ENCODE measurements at regions not wholly inside any gene's neighbourhood (a gene's known extent, or its start where the extent isn't known, plus 50 kb on each side); places are given as distances from the start of the nearest gene placed in this dataset.
"Not testable (repeated sequence)": the region's sequence is repeated elsewhere in the genome, so short reads cannot be mapped to it uniquely, and the experiment has no call there.

DNA sequence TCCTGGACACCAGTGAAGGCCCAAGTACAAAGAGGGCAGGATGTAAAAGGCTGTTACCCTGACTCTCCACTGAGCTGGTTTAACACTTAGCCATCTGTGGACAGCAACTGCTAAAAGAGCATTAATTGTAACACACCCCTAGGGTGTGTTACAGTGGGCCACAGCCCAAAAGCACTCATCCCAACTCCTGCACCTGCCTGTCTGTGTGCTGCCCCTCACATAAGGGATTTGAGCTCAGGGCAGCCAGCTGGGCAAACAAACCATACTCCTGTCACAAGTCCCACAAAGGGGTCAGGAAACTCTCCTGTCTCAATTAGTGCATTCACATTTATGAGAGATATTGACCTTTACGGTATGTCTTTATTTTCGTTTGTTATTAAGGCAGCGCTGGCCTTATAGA lies 833.1 kb upstream of the NXPH2 start:
- H3K9me3 Mint-ChIP-seq = peaks cover 3 to 29% (median 16%) of the 10 kb centered on the region in 9 donors
- POLR2A ChIA-PET = no interaction called here
- DNase-seq (no peak), ATAC-seq (no peak)
- no peak overlapping the region for H3K27ac Mint-ChIP-seq
- no peaks in the 10 kb centered on the region for H3K4me1 Mint-ChIP-seq
- no peaks in the 10 kb centered on the region for H3K27me3 Mint-ChIP-seq
- no peaks in the 10 kb centered on the region for H3K36me3 Mint-ChIP-seq
- no peak overlapping the region for H3K4me3 Mint-ChIP-seq

DNA sequence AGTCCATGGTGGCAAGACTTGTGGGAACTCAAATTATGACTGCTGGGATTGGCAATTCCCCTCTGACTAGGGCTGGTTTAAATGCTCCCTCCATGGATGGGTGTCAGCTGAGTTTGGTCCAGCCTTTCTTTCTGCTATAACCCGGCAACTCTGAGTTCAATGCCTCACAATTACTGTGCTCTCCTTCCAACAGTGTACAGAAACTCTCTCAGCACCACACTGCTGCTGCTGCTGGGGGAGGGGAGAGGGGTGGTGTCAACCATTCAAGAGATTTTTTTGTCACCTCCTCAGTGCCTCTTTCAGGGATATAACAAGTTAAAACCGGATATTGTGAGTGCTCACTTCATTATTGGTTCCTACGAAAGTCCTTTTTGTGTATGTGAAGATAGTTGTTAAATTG lies 830.3 kb upstream of the NXPH2 start:
- POLR2A ChIA-PET = no interaction called here
- H3K27me3 Mint-ChIP-seq = no peaks in the 10 kb centered on the region
- H3K27ac Mint-ChIP-seq = no peak overlapping the region
- no peaks in the 10 kb centered on the region for H3K4me1 Mint-ChIP-seq
- H3K4me3 Mint-ChIP-seq = no peak overlapping the region
- DNase-seq (no peak), ATAC-seq (no peak)
- no peaks in the 10 kb centered on the region for H3K36me3 Mint-ChIP-seq
- H3K9me3 Mint-ChIP-seq = peaks cover under 1 to 51% (median 20%) of the 10 kb centered on the region in 9 donors

DNA sequence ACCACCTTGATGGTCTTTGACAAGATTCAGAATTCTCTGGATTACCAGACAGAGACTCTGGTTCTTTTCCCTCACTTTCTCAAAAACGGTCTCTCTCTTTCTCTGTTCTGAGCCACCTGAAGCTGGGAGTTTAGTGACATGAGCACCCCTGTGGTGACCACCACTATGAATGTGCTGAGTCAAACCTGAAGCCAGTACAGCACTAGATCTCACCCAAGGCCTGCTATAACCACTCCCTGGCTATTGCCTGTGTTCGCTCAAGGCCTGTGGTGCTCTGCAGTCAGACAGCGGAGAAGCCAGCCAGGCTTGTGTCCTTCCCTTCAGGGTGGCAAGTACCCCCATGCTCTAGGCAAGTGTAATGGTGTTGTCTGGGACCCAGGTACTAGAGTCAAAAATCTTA lies 828.9 kb upstream of the NXPH2 start:
- no peaks in the 10 kb centered on the region for H3K27me3 Mint-ChIP-seq
- H3K27ac Mint-ChIP-seq = no peak overlapping the region
- no peaks in the 10 kb centered on the region for H3K36me3 Mint-ChIP-seq
- POLR2A ChIA-PET = no interaction called here
- DNase-seq (no peak), ATAC-seq (no peak)
- H3K4me3 Mint-ChIP-seq = no peak overlapping the region
- peaks cover 4 to 57% (median 24%) of the 10 kb centered on the region in 9 donors for H3K9me3 Mint-ChIP-seq
- no peaks in the 10 kb centered on the region for H3K4me1 Mint-ChIP-seq

DNA sequence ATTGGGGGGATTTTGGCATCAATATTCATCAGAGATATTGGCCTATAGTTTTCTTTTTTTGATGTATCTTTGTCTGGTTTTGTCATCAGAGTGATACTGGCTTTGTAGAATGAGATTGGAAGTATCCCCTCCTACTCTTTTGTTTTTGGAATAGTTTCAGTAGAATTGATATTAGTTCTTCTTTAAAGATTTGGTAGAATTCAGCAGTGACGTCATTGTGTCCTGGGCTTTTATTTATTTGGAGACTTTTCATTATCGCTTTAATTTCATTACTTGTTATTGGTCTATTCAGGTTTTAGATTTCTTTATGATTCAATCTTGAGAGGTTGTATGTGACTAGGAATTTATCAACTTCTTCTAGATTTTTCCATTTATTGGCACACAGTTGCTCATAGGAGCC lies 825.5 kb upstream of the NXPH2 start:
- DNase-seq (no peak), ATAC-seq (no peak)
- Mint-ChIP-seq H3K4me3 (no peak overlapping the region), H3K27me3 (no peaks in the 10 kb centered on the region), H3K9me3 (peaks cover 4 to 60% (median 24%) of the 10 kb centered on the region in 9 donors), H3K36me3 (no peaks in the 10 kb centered on the region), H3K4me1 (no peaks in the 10 kb centered on the region), H3K27ac (no peak overlapping the region)
- POLR2A ChIA-PET = no interaction called here

DNA sequence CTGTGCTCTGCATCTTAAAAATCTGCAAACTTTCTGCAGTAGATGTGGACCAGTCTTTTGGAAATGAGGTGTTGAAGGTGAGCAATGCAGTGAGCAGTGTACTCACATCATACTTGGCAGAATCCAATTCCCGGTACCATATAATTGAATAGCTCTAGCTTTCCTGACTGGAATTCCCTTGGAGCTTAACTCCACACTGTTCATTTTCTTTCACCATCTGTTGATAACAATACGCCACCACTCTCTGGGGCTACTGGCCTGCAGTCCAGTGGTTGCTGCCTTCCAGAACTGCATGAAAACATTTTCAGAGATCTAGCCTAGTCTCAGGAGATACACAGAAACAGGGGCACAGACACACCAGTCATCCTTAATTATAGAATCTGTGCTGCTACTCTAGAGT lies 820.0 kb upstream of the NXPH2 start:
- Mint-ChIP-seq H3K4me3 (no peak overlapping the region), H3K4me1 (no peaks in the 10 kb centered on the region), H3K9me3 (peaks cover 5 to 29% (median 15%) of the 10 kb centered on the region in 9 donors), H3K36me3 (no peaks in the 10 kb centered on the region), H3K27ac (no peak overlapping the region), H3K27me3 (no peaks in the 10 kb centered on the region)
- no peak for DNase-seq
- POLR2A ChIA-PET = no interaction called here
- no peak for ATAC-seq

DNA sequence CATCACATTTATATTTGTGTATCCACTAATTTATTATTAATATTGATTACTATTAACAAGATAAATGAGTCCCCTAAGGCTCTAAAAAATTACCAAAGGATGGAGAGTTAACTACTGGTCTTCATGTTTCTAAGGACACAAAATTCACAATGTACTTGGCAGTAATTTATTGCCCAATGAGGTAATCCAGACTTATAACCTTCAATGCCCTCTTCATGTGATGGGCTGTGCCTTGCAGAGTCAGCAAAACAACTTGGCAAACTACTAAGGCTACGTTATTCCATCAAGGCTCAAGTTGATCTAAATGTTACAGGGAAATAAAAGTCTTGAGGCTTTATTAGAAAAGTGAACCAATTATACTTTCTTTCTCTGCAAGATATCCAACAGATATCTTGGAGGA lies 804.9 kb upstream of the NXPH2 start:
- H3K27me3 Mint-ChIP-seq = no peaks in the 10 kb centered on the region
- DNase-seq (no peak), ATAC-seq (no peak)
- H3K36me3 Mint-ChIP-seq = no peaks in the 10 kb centered on the region
- no peak overlapping the region for H3K27ac Mint-ChIP-seq
- peaks cover 0 to 31% (median 12%) of the 10 kb centered on the region in 9 donors for H3K9me3 Mint-ChIP-seq
- H3K4me3 Mint-ChIP-seq = no peak overlapping the region
- POLR2A ChIA-PET = no interaction called here
- H3K4me1 Mint-ChIP-seq = no peaks in the 10 kb centered on the region

DNA sequence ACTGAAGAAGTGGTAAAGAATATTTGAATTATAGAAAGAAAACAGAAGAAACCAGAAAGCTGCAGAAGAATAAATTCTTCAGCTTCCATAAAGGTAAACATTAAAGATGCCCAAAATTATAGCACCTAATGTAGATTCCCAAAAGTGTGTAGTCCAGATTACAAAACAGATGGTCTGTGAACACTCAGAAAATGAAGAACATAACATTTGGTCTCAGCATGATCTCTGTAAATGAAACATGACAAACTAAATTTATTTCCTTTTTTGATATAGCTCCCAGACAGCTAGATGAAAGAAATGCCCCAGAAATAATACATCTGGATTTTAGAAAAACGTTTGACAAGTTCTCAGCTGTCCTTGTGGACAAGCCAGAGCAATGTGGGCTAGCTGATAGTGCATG lies 794.2 kb upstream of the NXPH2 start:
- H3K9me3 Mint-ChIP-seq = peaks cover 0 to 46% (median 12%) of the 10 kb centered on the region in 9 donors
- ATAC-seq = no peak
- no peak overlapping the region for H3K4me3 Mint-ChIP-seq
- H3K4me1 Mint-ChIP-seq = no peaks in the 10 kb centered on the region
- no peaks in the 10 kb centered on the region for H3K27me3 Mint-ChIP-seq
- DNase-seq = no peak
- POLR2A ChIA-PET = no interaction called here
- no peak overlapping the region for H3K27ac Mint-ChIP-seq
- no peaks in the 10 kb centered on the region for H3K36me3 Mint-ChIP-seq

DNA sequence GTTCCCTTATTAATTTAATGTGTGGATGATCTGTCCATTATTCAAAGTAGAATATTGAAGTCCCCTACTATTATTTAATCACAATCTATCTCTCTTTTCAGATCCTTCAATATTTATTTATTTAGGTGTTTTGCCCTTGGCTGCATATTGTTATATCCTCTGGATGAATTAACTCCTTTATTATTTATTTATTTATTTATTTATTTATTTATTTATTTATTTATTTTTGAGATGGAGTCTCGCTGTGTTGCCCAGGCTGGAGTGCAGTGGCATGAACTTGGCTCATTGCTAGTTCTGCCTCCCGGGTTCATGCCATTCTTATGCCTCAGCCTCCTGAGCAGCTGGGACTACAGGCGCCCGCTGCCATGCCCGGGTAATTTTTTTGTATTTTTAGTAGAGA lies 776.6 kb upstream of the NXPH2 start:
- DNase-seq = no peak
- POLR2A ChIA-PET = interaction anchor here (0.6 kb wide), 1 partner anchor 695 kb away, joined by 3 read pairs; no protein-coding TSS in a partner anchor
- H3K27me3 Mint-ChIP-seq = no peaks in the 10 kb centered on the region
- no peak for ATAC-seq
- H3K27ac Mint-ChIP-seq = no peak overlapping the region
- H3K4me1 Mint-ChIP-seq = no peaks in the 10 kb centered on the region
- H3K4me3 Mint-ChIP-seq = no peak overlapping the region
- peaks cover 6 to 51% (median 14%) of the 10 kb centered on the region in 9 donors for H3K9me3 Mint-ChIP-seq
- no peaks in the 10 kb centered on the region for H3K36me3 Mint-ChIP-seq

DNA sequence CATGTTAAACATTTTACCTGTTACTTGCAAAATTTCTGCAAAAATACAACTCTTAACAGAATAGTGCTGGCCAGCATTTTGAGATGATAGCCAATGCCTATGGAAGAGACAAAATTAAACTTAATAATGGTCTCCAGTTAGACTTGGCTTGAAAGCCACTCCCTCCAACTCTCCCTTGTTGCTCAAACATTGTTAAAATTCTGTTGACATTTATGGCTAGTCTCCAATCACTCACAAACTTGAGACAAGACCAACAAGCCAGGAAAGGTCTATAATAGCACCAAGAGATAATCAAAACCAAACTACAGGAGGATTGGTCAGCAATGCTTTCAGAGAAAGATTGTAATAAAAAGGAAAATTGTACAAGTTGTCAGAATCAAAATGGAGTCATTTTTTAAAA lies 770.7 kb upstream of the NXPH2 start:
- no peak for ATAC-seq
- Mint-ChIP-seq H3K9me3 (peaks cover 3 to 37% (median 16%) of the 10 kb centered on the region in 9 donors), H3K27ac (no peak overlapping the region), H3K4me3 (no peak overlapping the region), H3K27me3 (no peaks in the 10 kb centered on the region), H3K4me1 (no peaks in the 10 kb centered on the region), H3K36me3 (no peaks in the 10 kb centered on the region)
- POLR2A ChIA-PET = no interaction called here
- DNase-seq = no peak

DNA sequence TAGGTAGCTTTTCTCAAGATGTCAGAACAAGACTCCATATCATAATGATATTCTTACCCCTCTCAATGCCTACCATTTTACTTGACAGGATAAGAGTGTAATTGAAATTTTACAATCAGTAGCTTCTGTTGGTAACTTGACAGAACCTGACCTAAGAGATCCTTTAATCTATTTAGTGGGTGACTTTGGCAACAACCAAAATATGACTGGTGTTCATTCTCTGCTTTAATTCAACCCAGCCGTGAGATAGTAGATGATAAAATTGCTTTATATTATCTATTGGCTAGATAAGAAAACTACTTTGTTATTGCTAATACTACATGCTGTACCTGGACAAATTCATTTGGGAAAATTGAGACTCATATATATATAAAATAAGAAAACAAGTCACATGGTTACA lies 770.2 kb upstream of the NXPH2 start:
- H3K9me3 Mint-ChIP-seq = peaks cover 2 to 35% (median 11%) of the 10 kb centered on the region in 9 donors
- no peak overlapping the region for H3K4me3 Mint-ChIP-seq
- no peak overlapping the region for H3K27ac Mint-ChIP-seq
- no peaks in the 10 kb centered on the region for H3K36me3 Mint-ChIP-seq
- ATAC-seq = no peak
- POLR2A ChIA-PET = no interaction called here
- DNase-seq = no peak
- H3K27me3 Mint-ChIP-seq = no peaks in the 10 kb centered on the region
- H3K4me1 Mint-ChIP-seq = no peaks in the 10 kb centered on the region

DNA sequence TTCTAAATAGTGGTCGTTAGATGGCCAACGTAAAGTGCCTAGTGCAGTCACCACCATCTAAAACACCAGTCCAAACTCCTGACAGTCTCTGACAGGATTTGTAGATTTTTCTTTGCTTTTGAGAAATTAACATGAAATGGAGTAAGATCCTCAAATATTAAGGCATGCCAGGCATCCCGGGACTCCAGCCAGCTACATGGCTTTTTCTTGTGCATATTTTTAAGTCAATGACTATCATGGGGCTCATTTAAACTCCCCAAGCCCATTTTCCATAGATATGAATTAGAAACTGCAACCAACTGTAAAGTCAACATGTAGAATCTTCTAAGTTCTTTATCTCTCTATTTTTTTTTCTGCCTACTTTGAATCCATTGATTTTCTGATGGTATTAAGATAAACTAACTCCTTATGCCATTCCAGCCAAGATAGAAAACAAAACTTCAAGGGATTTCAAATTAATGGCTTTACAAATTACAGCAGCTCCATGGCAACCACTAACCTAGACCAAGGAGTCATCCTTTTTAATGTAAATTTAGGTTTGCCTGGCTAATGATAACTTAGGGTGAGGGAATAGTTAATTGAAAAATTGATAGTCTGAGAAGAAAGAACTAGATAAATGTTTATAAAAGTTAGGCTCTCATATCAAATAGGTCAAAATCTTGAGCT lies 764.1 kb upstream of the NXPH2 start:
- H3K4me3 Mint-ChIP-seq = no peak overlapping the region
- no peaks in the 10 kb centered on the region for H3K27me3 Mint-ChIP-seq
- peaks cover 0 to 4% (median 0%) of the 10 kb centered on the region in 3 donors for H3K36me3 Mint-ChIP-seq
- DNase-seq (no peak), ATAC-seq (no peak)
- H3K9me3 Mint-ChIP-seq = peaks cover 6 to 35% (median 12%) of the 10 kb centered on the region in 9 donors
- POLR2A ChIA-PET = no interaction called here
- H3K27ac Mint-ChIP-seq = no peak overlapping the region
- no peaks in the 10 kb centered on the region for H3K4me1 Mint-ChIP-seq

DNA sequence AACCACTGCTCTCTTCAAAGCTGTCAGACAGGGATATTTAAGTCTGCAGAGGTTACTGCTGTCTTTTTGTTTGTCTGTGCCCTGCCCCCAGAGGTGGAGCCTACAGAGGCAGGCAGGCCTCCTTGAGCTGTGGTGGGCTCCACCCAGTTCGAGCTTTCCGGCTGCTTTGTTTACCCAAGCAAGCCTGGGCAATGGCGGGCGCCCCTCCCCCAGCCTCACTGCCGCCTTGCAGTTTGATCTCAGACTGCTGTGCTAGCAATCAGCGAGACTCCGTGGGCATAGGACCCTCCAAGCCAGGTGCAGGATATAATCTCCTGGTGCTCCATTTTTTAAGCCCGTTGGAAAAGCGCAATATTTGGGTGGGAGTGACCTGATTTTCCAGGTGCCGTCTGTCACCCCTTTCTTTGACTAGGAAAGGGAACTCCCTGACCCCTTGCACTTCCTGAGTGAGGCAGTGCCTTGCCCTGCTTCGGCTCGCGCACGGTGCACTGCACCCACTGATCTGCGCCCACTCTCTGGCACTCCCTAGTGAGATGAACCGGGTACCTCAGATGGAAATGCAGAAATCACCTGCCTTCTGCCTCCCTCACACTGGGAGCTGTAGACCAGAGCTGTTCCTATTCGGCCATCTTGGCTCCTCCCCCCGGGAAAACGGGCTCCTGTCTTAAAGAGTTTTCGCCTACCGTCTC lies 758.3 kb upstream of the NXPH2 start:
- H3K9me3 Mint-ChIP-seq = peaks cover 0 to 30% (median 9%) of the 10 kb centered on the region in 9 donors
- H3K4me1 Mint-ChIP-seq, H3K27ac Mint-ChIP-seq, H3K4me3 Mint-ChIP-seq, POLR2A ChIA-PET, DNase-seq, H3K27me3 Mint-ChIP-seq, H3K36me3 Mint-ChIP-seq, ATAC-seq: not testable (repeated sequence)

DNA sequence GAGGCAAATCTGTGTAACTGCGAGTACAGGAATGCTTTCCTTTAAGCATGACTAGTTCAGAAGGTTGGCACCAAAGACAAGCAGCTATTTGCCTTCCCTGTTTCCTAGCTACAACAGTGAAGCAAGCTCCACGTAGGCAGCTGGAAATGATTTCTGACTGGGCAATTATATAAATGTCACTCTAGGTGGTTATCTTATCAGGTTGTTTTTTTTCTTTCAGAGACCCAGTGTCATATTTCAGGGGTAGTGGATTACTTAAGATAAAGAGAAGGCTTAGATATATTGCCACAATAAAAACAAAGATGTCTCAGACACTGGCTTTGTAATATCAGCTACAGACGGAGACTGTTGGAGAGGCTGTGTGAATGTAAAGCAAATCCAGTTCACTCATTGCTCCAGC lies 748.9 kb upstream of the NXPH2 start:
- no peaks in the 10 kb centered on the region for H3K27me3 Mint-ChIP-seq
- ATAC-seq = no peak
- H3K36me3 Mint-ChIP-seq = no peaks in the 10 kb centered on the region
- H3K4me1 Mint-ChIP-seq = no peaks in the 10 kb centered on the region
- no peak overlapping the region for H3K4me3 Mint-ChIP-seq
- POLR2A ChIA-PET = no interaction called here
- H3K9me3 Mint-ChIP-seq = peaks cover 0 to 23% (median 4%) of the 10 kb centered on the region in 9 donors
- no peak overlapping the region for H3K27ac Mint-ChIP-seq
- DNase-seq = no peak

DNA sequence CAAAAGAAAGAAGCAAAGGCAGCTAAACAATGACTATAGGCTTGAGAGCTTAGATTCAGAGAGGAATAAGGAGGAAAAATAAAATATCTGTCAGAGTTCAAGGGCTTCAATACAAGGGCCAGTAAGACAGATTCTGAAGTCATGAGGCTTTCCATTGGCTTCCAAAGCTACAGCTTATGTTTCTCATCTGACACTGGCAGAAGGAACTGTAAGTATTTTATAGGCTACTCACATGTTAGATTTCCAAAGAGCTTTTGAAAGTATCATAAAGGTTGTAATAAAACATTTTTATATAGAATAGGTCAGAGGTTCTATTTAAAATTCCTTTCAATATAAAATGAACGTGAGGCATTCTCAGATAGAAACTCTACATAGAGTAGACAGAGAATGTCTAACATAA lies 746.6 kb upstream of the NXPH2 start:
- ATAC-seq (no peak), DNase-seq (no peak)
- peaks cover 0 to 29% (median 9%) of the 10 kb centered on the region in 9 donors for H3K9me3 Mint-ChIP-seq
- H3K4me3 Mint-ChIP-seq = no peak overlapping the region
- H3K27ac Mint-ChIP-seq = no peak overlapping the region
- POLR2A ChIA-PET = no interaction called here
- H3K4me1 Mint-ChIP-seq = no peaks in the 10 kb centered on the region
- no peaks in the 10 kb centered on the region for H3K27me3 Mint-ChIP-seq
- peaks cover 0 to 5% (median 0%) of the 10 kb centered on the region in 3 donors for H3K36me3 Mint-ChIP-seq
